ENCODE measurements at regions not wholly inside any gene's neighbourhood (a gene's known extent, or its start where the extent isn't known, plus 50 kb on each side); places are given as distances from the start of the nearest gene placed in this dataset.

DNA sequence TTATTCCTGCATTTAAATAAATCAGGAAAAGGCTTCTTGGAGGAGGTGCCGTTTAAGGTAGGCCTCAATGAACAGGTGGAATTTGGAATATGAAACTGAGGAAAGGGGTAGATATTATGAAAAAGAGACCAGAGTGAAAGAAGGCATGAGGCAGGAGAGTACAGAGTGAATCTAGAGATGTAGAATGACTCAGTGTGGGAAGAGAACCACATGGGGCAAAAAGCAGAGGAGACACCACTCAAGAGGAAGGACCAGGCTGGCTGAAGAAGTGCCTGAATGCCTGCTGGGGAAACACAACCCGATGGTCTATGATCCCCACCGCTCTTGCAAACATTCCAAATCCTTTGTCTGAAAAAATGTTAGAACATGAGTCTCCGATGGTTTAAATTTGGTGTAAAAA is 1134.1 kb downstream of the VRK1 start:
- ChIA-PET CTCF (no interaction called here), POLR2A (no interaction called here)
- no peak for DNase-seq (ENCODE audit: low spot score)
- no peak for ATAC-seq
- no peaks in the 10 kb centered on the region for H3K4me1 Mint-ChIP-seq
- no peak overlapping the region for H3K27ac Mint-ChIP-seq
- H3K27me3 Mint-ChIP-seq (ENCODE audit: low read depth), result no peaks in the 10 kb centered on the region
- H3K4me3 Mint-ChIP-seq, result no peak overlapping the region
- TF ChIP-seq OVOL2 (CRISPR knock-in tag; IDR thresholded peaks at IDR 0.05; ENCODE audit: borderline replicate concordance) (no peak), ZNF671 (CRISPR knock-in tag; IDR thresholded peaks at IDR 0.05) (no peak), GTF2I (CRISPR knock-in tag; conservative IDR thresholded peaks at IDR 0.05) (no peak), NFYB (CRISPR knock-in tag; conservative IDR thresholded peaks at IDR 0.05; ENCODE audit: low read depth) (no peak), CREM (CRISPR knock-in tag; IDR thresholded peaks at IDR 0.05) (no peak), NFE2L1 (CRISPR knock-in tag; IDR thresholded peaks at IDR 0.05) (no peak), ETV6 (CRISPR knock-in tag; IDR thresholded peaks at IDR 0.05) (no peak), ZNF416 (CRISPR knock-in tag; IDR thresholded peaks at IDR 0.05) (no peak), ZNF263 (CRISPR knock-in tag; IDR thresholded peaks at IDR 0.05; ENCODE audit: low read depth) (no peak), ZNF219 (CRISPR knock-in tag; IDR thresholded peaks at IDR 0.05; ENCODE audit: borderline replicate concordance) (no peak), ZNF423 (CRISPR knock-in tag; IDR thresholded peaks at IDR 0.05) (no peak)
- TF ChIP-seq, protein P1, sequence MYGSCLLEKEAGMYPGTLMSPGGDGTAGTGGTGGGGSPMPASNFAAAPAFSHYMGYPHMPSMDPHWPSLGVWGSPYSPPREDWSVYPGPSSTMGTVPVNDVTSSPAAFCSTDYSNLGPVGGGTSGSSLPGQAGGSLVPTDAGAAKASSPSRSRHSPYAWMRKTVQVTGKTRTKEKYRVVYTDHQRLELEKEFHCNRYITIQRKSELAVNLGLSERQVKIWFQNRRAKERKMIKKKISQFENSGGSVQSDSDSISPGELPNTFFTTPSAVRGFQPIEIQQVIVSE (CRISPR knock-in tag; IDR thresholded peaks at IDR 0.05; ENCODE audit: borderline replicate concordance), result no peak
- TF ChIP-seq, protein P2, sequence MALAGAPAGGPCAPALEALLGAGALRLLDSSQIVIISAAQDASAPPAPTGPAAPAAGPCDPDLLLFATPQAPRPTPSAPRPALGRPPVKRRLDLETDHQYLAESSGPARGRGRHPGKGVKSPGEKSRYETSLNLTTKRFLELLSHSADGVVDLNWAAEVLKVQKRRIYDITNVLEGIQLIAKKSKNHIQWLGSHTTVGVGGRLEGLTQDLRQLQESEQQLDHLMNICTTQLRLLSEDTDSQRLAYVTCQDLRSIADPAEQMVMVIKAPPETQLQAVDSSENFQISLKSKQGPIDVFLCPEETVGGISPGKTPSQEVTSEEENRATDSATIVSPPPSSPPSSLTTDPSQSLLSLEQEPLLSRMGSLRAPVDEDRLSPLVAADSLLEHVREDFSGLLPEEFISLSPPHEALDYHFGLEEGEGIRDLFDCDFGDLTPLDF (CRISPR knock-in tag; IDR thresholded peaks at IDR 0.05), result no peak
- TF ChIP-seq, protein P3, sequence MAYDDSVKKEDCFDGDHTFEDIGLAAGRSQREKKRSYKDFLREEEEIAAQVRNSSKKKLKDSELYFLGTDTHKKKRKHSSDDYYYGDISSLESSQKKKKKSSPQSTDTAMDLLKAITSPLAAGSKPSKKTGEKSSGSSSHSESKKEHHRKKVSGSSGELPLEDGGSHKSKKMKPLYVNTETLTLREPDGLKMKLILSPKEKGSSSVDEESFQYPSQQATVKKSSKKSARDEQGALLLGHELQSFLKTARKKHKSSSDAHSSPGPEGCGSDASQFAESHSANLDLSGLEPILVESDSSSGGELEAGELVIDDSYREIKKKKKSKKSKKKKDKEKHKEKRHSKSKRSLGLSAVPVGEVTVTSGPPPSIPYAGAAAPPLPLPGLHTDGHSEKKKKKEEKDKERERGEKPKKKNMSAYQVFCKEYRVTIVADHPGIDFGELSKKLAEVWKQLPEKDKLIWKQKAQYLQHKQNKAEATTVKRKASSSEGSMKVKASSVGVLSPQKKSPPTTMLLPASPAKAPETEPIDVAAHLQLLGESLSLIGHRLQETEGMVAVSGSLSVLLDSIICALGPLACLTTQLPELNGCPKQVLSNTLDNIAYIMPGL (CRISPR knock-in tag; IDR thresholded peaks at IDR 0.05), result no peak
- H3K9me3 Mint-ChIP-seq, result peaks cover 8% of the 10 kb centered on the region
- H3K36me3 Mint-ChIP-seq, result no peaks in the 10 kb centered on the region

DNA sequence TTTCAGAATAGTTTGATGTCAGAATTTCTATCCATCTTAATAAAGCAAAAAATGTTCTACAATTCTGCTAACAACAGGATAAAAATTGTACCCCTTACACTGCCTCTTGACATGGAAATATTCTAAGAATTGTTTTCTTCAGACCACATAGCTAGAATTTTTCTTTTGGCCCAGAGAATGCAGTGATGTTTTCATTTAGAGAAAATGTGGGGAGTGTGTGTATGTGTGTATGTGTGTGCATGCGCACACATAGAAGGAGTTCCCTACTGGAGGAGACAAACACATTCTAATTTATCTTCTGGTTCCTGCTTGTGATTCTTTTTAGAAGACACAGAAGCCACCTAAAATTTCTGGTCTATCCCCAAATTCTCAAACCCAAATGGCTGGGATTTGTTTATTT is 1145.7 kb downstream of the VRK1 start:
- H3K36me3 Mint-ChIP-seq, result no peaks in the 10 kb centered on the region
- POLR2A ChIA-PET, result no interaction called here
- peaks cover 25% of the 10 kb centered on the region for H3K9me3 Mint-ChIP-seq
- no peak overlapping the region for H3K27ac Mint-ChIP-seq
- DNase-seq (ENCODE audit: low spot score) (no peak), ATAC-seq (no peak)
- H3K4me1 Mint-ChIP-seq, result peaks cover 21% of the 10 kb centered on the region
- H3K27me3 Mint-ChIP-seq (ENCODE audit: low read depth), result no peaks in the 10 kb centered on the region; the same call in 1 of the 2 replicates
- no peak overlapping the region for H3K4me3 Mint-ChIP-seq
- CTCF ChIA-PET, result no interaction called here
- TF ChIP-seq, protein P3 (CRISPR knock-in tag; IDR thresholded peaks at IDR 0.05), result no peak
- TF ChIP-seq, protein P4, sequence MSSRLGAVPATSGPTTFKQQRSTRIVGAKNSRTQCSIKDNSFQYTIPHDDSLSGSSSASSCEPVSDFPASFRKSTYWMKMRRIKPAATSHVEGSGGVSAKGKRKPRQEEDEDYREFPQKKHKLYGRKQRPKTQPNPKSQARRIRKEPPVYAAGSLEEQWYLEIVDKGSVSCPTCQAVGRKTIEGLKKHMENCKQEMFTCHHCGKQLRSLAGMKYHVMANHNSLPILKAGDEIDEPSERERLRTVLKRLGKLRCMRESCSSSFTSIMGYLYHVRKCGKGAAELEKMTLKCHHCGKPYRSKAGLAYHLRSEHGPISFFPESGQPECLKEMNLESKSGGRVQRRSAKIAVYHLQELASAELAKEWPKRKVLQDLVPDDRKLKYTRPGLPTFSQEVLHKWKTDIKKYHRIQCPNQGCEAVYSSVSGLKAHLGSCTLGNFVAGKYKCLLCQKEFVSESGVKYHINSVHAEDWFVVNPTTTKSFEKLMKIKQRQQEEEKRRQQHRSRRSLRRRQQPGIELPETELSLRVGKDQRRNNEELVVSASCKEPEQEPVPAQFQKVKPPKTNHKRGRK (CRISPR knock-in tag; IDR thresholded peaks at IDR 0.05; ENCODE audit: borderline replicate concordance), result no peak
- TF ChIP-seq GTF2I (CRISPR knock-in tag; conservative IDR thresholded peaks at IDR 0.05) (no peak), KAT7 (CRISPR knock-in tag; IDR thresholded peaks at IDR 0.05; ENCODE audit: borderline replicate concordance) (no peak), ZNF423 (CRISPR knock-in tag; IDR thresholded peaks at IDR 0.05) (no peak)
- TF ChIP-seq, protein P5, sequence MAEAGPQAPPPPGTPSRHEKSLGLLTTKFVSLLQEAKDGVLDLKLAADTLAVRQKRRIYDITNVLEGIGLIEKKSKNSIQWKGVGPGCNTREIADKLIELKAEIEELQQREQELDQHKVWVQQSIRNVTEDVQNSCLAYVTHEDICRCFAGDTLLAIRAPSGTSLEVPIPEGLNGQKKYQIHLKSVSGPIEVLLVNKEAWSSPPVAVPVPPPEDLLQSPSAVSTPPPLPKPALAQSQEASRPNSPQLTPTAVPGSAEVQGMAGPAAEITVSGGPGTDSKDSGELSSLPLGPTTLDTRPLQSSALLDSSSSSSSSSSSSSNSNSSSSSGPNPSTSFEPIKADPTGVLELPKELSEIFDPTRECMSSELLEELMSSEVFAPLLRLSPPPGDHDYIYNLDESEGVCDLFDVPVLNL (CRISPR knock-in tag; IDR thresholded peaks at IDR 0.05; ENCODE audit: borderline replicate concordance, low read depth), result no peak
- TF ChIP-seq, protein P6, sequence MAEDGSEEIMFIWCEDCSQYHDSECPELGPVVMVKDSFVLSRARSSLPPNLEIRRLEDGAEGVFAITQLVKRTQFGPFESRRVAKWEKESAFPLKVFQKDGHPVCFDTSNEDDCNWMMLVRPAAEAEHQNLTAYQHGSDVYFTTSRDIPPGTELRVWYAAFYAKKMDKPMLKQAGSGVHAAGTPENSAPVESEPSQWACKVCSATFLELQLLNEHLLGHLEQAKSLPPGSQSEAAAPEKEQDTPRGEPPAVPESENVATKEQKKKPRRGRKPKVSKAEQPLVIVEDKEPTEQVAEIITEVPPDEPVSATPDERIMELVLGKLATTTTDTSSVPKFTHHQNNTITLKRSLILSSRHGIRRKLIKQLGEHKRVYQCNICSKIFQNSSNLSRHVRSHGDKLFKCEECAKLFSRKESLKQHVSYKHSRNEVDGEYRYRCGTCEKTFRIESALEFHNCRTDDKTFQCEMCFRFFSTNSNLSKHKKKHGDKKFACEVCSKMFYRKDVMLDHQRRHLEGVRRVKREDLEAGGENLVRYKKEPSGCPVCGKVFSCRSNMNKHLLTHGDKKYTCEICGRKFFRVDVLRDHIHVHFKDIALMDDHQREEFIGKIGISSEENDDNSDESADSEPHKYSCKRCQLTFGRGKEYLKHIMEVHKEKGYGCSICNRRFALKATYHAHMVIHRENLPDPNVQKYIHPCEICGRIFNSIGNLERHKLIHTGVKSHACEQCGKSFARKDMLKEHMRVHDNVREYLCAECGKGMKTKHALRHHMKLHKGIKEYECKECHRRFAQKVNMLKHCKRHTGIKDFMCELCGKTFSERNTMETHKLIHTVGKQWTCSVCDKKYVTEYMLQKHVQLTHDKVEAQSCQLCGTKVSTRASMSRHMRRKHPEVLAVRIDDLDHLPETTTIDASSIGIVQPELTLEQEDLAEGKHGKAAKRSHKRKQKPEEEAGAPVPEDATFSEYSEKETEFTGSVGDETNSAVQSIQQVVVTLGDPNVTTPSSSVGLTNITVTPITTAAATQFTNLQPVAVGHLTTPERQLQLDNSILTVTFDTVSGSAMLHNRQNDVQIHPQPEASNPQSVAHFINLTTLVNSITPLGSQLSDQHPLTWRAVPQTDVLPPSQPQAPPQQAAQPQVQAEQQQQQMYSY (CRISPR knock-in tag; IDR thresholded peaks at IDR 0.05), result no peak
- TF ChIP-seq, protein P7, sequence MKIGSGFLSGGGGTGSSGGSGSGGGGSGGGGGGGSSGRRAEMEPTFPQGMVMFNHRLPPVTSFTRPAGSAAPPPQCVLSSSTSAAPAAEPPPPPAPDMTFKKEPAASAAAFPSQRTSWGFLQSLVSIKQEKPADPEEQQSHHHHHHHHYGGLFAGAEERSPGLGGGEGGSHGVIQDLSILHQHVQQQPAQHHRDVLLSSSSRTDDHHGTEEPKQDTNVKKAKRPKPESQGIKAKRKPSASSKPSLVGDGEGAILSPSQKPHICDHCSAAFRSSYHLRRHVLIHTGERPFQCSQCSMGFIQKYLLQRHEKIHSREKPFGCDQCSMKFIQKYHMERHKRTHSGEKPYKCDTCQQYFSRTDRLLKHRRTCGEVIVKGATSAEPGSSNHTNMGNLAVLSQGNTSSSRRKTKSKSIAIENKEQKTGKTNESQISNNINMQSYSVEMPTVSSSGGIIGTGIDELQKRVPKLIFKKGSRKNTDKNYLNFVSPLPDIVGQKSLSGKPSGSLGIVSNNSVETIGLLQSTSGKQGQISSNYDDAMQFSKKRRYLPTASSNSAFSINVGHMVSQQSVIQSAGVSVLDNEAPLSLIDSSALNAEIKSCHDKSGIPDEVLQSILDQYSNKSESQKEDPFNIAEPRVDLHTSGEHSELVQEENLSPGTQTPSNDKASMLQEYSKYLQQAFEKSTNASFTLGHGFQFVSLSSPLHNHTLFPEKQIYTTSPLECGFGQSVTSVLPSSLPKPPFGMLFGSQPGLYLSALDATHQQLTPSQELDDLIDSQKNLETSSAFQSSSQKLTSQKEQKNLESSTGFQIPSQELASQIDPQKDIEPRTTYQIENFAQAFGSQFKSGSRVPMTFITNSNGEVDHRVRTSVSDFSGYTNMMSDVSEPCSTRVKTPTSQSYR (CRISPR knock-in tag; IDR thresholded peaks at IDR 0.05), result no peak

Measured in WTC11 (cell line).